GM18499 (cell line): ENCODE measurements at regions not wholly inside any gene's neighbourhood (a gene's known extent, or its start where the extent isn't known, plus 50 kb on each side); places are given as distances from the start of the nearest gene placed in this dataset.

Source experiments
- ATAC-seq: cut with Tn5 transposase; IDR thresholded peaks from one replicate; pipeline ENCODE4 v1.9.1; 2021; ENCODE audit warnings: moderate number of reproducible peaks; ENCODE audit not compliant: insufficient read depth, unreplicated experiment

DNA sequence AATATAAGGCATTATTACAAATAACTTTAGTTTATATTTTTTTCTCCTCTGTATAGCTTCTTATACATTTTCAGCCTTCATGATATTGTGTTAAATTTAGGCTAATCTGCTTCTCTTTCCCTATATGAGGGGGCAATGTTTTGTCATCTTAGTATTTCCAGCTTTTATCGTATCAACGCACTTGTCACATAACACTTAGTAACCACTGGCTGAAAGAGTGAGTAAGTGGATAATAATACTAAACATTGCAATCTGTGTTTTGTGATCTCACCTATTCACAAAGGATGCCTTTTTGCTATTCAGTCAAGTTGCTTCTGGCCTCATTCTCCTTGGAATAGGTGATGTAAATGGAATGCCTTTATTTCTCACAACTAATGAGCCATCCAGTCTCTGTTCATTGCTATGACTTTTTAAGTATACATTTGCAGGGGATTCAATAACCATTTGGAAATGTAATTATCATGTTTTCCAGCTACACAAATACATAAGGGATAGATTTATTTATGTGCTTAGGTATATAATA lies 260.9 kb downstream of the BMP4 start:
- ATAC-seq, result no peak

DNA sequence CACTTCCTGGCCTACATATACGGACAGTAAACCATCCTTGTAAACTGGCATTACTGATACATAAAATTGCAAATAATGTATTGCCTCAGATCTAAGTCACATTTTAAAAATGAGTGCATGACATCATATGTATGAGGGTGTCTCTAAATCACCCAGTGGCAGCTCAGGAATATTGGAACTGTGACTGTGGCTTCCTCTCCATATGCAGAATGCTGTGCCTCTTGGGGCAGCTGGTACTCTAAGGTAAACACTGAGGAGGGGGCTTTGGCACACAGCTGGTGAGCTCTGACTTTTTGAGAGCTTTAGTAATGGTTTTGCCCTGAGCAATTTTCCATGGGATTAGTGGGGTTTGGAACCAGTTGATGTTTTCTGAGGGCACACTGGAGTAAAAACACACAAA lies 263.7 kb downstream of the BMP4 start:
- no peak for ATAC-seq

DNA sequence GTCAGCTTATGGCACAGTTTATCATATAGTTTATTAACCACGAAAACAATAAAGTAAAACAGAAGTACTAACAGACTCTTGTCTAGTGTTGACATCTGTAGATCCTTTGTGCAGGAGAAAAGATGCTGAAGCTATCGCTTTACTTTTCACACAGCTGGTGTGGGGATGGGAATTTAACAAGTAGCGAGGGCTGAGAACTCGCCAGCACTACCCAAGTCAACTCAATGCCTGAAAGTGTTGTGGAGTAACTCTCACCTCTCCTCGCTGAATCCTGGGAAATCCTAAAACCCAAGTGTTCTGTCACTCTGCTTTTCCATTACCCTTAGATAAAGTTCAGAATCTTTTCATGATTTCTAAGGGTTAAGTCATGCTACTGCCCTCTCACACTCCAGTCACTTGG lies 264.2 kb downstream of the BMP4 start:
- ATAC-seq, result no peak

DNA sequence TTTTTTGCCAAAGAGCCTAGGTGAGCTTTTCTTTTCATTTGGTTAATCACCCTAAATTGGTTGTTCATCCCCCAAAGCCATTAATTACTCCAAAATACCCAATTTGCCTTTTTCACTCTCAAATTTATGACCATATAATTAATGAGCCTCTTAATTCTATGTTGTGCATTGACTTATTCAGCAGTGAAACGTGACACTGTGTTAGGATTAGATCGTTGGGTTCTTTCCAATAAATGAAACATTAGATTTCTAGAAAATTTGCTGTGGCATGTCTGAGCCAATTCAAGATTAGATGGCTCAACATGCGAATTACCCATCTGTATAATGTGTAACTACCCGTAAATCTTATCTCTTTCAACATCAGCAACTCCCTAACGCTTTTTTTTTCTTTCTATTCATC lies 273.4 kb downstream of the BMP4 start:
- ATAC-seq, result no peak

DNA sequence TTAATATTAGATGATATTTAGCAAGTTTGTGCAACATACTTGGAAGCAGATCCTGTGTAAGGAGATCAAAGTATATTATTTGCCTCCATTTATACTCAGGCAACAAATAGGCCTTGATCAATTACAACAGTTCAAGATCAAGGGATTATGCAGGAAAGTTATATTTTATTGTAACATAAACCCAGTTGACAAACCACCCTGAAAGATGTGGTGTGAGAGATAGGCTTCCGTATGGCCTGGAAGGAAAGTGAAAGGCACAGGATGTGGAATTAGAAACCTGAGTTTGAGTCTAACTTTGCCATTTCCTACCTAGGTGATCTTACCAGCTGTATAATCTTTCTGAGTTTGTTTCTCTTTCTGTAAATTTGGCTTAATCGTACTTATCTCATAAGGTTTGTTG lies 284.1 kb downstream of the BMP4 start:
- no peak for ATAC-seq

DNA sequence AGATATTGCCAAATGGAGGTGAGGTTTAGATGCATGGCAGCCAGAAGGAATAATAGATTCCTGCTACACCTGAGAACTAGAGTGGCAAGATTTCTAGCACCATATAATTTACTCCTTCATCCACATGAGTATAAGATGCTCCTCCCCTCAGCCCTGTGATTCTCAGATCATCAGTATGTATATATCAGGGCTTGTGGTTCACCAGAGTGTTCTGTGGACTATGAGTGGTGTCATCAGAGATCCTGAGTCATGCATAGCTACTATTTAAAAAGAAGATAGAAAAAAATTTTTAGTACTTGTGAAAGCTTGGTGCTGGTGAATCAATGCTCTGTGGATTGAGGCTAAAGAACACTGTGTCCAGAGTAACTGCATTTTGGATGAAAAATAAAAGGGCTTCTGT lies 285.9 kb downstream of the BMP4 start:
- no peak for ATAC-seq

DNA sequence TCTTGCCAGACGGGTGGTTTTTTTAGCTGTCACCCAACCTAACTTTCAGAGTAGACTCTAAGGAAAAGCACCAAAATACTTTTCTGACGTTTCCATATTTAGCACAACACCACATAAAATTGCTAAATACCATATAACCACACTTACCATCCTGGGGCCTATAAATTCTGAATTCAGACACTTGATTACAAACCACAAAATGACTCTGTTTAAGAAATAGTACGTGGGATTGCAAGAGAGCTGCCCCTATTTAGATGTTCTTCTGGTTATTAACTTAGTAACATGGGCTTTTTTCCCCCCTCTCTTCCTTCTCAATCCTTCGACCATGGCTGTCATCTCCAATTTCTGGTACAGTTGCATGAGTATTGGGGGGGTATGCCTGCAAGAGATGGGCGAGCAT lies 287.7 kb downstream of the BMP4 start:
- no peak for ATAC-seq

DNA sequence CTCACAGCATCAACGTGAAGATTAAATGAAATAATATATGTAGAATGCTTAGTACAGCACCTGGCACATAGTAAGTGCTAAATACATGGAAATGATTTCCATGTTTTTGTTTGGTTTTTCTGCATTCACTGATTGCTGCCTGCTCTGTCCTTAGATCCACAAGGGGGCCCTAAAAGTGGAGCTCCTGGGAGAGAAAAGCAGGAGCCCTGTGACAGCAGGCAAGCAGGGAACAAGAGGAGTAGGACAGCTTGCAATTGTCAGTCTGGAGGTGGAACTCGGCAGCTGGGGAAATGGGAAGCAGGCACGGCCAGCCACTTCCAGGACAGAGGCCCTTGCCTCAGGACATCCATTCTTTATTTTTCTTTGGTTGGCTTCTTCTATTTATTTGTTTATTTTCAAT lies 292.9 kb downstream of the BMP4 start:
- ATAC-seq, result no peak

DNA sequence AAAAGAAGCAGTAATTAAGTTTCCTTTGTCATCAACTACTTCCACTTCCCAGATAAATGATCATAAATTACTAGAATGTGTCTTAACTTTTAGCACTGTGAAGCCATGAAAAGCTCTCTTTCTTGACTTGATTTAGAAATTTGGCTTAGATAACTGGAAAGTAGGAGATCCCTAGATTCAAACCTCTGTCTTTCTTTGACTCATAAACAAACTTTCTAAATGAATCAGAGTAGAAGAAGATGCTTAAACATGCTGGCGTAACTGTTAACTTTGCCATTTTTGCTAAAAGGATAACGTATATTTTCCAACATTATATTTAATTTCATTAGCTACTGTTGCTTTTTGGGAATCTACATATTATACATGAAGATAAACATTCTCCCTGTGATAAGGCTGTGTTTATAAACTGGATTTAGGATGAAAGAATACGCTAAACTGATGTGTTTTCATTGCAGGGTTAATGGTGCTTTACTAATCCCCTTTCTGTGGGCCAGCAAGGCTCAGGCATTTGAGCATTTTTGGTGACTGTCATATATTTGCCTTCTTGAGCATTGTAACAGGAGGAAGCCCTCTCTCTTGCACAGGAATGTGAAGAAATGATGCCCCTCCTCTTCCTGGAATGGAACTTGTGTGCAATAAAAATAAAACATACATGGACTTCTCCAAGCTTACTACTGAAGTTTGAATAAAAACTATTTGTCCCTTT lies 301.4 kb downstream of the BMP4 start:
- peak; percentile 57 for ATAC-seq

DNA sequence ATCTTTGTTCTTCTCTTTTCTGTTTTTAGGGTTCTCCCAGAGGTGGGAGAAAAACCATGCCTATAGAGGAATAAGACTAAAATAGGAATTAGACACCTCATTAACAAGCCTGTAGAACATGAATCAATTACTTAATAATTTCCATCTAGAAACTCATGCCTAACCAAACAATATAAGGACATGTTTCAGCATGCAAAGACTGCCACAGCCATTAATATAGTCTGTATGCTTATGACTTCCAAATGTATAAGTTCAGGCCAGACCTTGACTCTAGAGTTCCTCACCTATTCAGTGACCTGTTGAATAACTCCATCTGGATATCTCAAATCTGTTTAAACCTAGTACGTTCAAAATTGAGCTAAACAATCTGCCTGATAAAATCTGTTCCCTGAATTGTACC lies 304.6 kb downstream of the BMP4 start:
- no peak for ATAC-seq

DNA sequence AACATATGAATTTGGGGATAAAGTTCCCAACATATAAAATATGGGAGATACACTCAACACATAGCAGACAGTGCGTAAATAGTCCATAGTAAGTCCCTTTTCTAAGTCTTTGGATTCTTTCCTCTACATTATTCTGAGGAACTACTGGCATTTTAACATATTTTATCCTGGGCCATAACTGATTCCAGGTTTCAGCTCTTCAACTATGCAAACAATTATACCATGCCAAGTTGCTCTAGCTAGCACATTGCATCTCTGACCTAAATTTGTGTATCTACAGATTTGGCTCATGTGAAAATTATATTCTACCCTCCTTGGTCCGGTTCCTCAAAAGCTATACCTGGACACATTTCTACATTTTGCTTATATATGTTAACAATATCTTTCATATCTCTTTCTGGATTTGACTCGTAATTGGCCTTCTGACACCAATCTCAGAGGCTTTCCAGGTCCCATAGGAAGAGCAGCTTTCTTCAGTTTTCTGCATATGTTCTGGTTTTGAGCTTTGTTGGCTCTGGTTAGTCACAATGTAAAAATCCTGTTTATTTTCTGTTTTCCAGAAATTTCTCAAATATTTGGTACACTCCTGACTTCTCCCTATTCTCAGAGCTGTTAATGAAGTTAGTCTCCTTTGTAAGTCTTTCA lies 305.4 kb downstream of the BMP4 start:
- ATAC-seq, result no peak

DNA sequence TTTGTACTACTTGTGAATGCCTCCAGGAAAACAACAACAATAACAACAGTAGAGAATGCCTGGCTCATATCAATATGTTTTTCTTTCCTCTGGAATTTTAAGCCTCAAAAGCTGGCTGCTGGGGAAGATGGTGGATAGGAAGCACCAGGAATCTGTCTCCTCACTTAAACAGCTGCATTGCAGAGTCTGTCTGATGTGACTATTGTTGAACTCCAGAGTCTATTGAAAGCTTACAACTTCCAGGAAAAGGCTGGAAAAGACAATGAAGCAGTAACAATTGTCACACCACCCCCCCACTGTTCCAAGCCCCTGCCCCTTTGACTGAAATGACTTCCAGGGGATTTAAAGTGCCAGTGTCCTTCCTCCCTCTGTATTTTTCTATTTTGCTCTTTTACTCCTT lies 309.7 kb downstream of the BMP4 start:
- no peak for ATAC-seq

DNA sequence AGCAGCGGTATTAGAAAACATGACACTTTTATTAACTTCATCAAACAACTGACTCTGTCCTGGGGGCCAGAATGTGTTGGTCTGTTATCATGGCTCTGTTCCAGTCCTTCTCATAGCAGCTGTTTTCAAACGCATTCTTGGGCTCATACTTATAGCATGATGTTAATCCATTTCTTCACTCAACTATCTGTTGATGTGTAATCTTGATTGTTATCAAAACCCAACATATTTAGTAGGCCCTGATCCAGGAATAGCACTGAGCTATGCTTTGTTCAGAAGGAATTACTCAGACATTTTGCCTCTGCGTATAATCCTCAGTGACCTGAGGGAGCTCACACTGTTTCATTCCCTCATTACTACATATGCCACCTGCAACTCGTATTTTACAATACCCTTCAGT lies 315.9 kb downstream of the BMP4 start:
- ATAC-seq, result no peak

DNA sequence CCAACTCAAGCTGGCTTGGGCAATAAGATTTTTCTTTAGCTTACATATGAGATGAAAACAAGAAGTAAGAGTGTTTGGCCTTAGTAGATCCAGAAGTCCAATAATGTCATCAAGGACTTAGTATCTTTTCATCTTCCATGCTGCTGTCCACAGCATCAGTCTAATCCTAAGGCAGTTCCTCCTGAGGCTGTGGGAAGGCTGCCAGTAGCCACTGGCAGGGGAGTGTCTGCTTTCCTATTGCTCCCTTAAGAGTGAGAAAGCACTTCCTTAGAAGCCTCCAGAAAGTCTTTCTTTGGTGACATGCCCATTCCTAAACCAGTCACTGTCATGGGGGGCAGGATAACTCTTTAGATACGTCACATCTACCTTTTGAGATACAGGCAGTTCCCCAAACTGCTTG lies 317.7 kb downstream of the BMP4 start:
- ATAC-seq, result no peak

DNA sequence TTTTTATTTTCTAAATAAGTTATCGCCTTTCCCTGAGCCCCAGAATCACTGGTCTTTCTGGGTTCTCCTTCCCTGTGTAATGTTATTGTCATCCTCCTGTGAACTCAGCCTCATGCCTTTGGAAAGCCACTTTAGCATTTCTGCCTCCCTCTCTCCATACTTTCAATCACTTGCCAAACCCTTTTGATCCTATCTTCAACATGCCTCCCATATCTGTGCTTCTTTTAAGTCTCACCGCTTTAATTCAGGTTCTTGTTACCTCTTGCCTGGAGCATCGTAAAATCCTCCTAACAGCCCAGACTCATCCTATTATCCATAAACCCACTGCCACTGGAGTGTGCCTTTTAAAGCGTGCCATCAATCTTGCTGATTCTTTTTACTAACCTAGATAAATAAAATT lies 321.8 kb downstream of the BMP4 start:
- no peak for ATAC-seq

DNA sequence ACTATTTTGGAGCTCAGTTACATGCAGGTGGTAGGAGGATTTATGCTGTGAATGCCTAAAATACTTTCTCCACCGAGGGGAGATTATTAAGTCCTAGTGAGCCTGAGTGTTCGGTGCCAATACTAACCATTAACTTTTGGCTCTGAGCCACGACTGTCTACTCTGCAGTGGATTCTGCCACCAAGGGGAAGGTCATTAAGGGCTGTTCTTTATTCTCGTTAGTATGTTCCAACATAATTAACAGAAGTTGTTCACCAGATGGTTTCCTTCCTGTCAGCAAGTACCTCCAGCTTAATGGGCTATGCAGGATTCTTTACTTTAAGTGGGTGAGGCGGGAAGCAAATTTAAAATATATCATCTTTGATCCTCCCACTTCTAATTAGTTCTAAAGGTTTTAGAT lies 326.3 kb downstream of the BMP4 start:
- ATAC-seq, result no peak

DNA sequence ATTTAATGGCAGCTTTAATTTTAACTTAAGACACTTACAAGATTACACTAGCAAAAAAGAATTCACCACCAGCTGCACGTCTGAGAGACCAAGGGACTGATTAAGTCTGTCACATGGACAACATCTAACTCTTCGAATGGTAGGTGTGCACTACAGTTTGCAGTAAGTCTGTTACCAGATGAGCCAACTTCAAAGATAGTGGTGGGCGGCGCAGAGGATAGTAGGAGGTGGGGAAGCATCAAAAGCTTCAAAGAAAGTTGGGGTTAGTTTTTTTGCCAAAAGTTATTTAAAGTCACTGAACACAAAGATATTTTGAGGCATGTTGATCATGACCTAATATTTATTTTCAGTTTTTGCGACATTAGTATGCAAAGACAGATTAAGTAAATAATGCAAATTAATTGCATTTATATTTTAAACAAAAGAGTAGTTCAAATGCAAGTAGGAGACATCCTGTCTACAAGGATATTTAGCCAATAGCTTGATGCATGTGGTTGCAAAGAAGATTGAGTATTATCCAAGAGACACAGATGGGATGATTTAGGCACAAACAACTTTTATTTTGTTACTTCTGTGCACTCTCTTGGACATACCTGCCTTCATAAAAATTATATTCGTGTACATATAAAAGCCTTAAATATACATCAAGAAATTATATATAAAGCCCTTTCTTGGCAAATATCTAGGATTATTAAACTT lies 327.7 kb downstream of the BMP4 start:
- ATAC-seq, result no peak

DNA sequence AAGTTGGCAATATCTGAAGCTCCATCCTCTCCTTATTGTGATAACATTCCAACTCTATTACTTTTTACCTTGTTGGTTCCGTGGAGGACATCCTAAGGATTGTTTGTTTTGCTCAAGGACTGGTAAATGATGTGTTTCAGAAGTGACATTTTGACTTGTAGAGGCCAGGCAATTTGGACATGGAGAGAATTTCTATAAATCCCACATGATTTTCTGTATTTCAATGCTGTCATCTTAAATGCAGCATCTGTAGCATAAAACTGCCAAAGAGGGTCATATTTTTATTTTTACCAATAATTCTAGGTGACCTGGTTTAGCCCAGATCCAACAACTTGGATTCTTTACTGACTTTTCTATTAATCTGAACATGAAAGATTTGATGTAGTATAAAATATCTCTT lies 328.4 kb downstream of the BMP4 start:
- ATAC-seq, result no peak

DNA sequence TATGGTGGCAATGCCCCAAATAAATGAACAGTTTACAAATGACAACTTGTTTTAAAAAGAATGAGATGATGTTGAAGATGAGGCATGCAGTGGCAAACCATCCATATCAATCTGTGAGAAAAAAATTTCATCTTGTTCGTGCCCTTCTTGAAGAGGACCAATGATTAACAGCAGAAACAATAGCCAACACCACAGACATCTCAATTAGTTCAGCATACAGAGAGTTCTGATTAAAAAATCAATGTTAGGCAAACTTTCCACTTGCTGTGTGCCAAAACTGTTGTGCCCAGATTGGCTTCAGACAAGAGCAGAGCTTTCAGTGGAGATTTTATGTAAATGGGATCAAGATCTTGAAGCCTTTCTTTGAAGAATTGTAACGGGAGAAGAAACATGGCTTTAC lies 329.9 kb downstream of the BMP4 start:
- ATAC-seq, result no peak

DNA sequence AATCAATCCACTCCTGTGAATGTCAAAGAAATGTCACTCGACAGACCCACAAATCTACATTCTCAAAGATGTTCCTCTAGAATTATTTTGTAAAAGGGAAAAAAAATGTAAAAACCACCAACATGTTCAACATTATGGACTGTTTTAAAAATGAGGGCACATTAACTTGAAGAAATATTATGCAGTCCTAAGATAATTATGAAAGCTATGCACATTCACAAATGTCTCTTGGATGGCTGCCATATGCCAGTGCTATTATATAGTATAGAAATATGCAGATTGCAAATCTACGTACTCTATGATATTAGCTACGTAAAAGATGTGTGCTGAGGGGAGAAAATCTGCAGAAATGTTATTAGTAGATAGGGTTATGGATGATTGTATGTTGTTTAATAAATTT lies 334.2 kb downstream of the BMP4 start:
- no peak for ATAC-seq

DNA sequence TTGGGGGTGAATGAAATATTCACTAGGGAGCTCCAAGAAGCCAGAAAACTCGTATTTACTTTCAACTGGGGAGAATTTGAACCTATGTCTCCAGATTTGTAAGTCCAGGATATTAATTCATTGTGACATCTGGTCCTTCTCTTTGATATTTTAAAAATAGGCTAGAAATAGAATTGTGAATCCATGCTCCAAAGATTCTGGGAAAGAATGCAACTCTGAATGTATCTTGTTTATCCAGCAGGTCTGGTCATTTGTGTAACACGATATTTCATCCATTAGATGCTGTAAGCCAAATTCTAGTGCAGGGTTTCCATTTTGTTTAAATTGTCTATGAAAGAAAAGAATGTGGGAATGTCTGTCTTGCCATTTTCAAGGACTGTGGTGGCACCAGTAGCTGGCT lies 334.7 kb downstream of the BMP4 start:
- ATAC-seq, result no peak

DNA sequence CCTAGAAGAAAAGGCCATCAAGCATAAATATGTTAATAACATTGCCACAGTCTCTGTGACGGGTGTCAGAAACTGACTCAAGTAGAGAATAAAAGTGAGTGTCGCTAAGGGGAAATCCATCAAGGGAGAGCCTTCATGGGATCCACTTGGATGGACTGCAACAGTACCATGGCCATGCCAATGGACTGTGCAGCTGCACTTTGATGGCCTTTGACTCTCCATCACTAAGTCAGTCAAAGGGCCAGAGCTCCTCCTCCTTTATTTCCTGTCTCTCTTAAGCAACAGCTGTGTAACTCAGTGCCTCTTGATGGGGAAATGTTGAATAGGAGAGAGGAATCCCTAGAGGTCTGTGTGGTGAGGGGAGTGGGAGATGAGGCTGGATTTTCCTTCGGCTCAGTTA lies 335.2 kb downstream of the BMP4 start:
- no peak for ATAC-seq
